HFFc6 (cell line): ENCODE measurements at regions not wholly inside any gene's neighbourhood (a gene's known extent, or its start where the extent isn't known, plus 50 kb on each side); places are given as distances from the start of the nearest gene placed in this dataset.

Experiments used
- DNase-seq: peaks from one replicate; pipeline ENCODE4 v3.0.0-alpha.2; 2018
- H3K27ac Mint-ChIP-seq: 2 replicates; pipeline ENCODE4 v1.8.0; 2020; ENCODE audit warnings: mild to moderate bottlenecking, mixed read lengths
- H3K27me3 Mint-ChIP-seq: 2 replicates; pipeline ENCODE4 v1.8.0; 2021; ENCODE audit warnings: mild to moderate bottlenecking, moderate library complexity, mixed read lengths; ENCODE audit not compliant: insufficient read depth
- H3K36me3 Mint-ChIP-seq: 2 replicates; pipeline ENCODE4 v1.8.0; 2021; ENCODE audit warnings: low read depth, mixed read lengths
- H3K4me1 Mint-ChIP-seq: 2 replicates; pipeline ENCODE4 v1.8.0; 2020; ENCODE audit warnings: low read depth, mixed read lengths
- H3K4me3 Mint-ChIP-seq: 2 replicates; pipeline ENCODE4 v1.8.0; 2020; ENCODE audit warnings: mild to moderate bottlenecking, moderate library complexity, mixed read lengths
- H3K9me3 Mint-ChIP-seq: 2 replicates; pipeline ENCODE4 v1.8.0; 2020; ENCODE audit warnings: mild to moderate bottlenecking, mixed read lengths
- TF ChIP-seq, protein P1 (sequence below): fragments of 200-600 bp; sonication (generic); IDR thresholded peaks from 2 replicates; pipeline ENCODE4 v1.5.0; 2021; ENCODE audit warnings: antibody characterized with exemption, mild to moderate bottlenecking

DNA sequence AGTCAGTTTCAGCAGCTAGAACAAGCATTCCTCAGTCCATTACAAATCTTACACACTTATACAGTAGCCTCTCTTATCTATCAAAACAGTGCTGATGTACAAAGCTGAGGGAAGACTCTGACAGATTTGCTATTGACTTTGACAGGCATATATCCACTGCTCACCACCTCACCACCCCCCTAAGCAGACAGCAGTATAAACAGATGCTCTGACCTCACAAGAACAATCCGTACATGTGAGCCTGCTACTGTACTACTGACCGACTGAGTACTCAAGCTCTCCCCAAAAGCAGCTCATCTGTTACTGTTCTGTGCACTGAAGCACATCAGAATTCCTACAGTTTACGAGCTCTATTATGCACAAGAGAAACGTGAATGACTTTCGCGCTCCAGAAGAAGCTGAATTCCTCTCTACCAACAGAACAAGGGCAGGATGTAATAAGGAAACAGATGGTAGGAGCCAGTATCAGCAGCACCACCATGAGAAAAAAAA is 95.6 kb upstream of the PDE1A start:
- H3K4me3 Mint-ChIP-seq, result peak overlapping the region; percentile 80
- peaks cover 38% of the 10 kb centered on the region for H3K4me1 Mint-ChIP-seq
- DNase-seq, result peak; percentile 32
- no peaks in the 10 kb centered on the region for H3K9me3 Mint-ChIP-seq
- H3K27me3 Mint-ChIP-seq, result no peaks in the 10 kb centered on the region
- H3K27ac Mint-ChIP-seq, result peak overlapping the region; percentile 53; the same call in 1 of the 2 replicates
- TF ChIP-seq, protein P1, sequence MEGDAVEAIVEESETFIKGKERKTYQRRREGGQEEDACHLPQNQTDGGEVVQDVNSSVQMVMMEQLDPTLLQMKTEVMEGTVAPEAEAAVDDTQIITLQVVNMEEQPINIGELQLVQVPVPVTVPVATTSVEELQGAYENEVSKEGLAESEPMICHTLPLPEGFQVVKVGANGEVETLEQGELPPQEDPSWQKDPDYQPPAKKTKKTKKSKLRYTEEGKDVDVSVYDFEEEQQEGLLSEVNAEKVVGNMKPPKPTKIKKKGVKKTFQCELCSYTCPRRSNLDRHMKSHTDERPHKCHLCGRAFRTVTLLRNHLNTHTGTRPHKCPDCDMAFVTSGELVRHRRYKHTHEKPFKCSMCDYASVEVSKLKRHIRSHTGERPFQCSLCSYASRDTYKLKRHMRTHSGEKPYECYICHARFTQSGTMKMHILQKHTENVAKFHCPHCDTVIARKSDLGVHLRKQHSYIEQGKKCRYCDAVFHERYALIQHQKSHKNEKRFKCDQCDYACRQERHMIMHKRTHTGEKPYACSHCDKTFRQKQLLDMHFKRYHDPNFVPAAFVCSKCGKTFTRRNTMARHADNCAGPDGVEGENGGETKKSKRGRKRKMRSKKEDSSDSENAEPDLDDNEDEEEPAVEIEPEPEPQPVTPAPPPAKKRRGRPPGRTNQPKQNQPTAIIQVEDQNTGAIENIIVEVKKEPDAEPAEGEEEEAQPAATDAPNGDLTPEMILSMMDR, result no peak
- no peaks in the 10 kb centered on the region for H3K36me3 Mint-ChIP-seq

- Mint-ChIP-seq H3K27me3 (no peaks in the 10 kb centered on the region), H3K27ac (no peak overlapping the region), H3K36me3 (peaks cover 4% of the 10 kb centered on the region; the same call in 1 of the 2 replicates), H3K4me3 (peak overlapping the region; percentile 80), H3K9me3 (no peaks in the 10 kb centered on the region), H3K4me1 (peaks cover 43% of the 10 kb centered on the region)
- no peak for DNase-seq
- TF ChIP-seq, protein P1, result no peak
Measured at GRCh38 chr2:182522972-182523473, 96.2 kb upstream of the PDE1A start.

DNA sequence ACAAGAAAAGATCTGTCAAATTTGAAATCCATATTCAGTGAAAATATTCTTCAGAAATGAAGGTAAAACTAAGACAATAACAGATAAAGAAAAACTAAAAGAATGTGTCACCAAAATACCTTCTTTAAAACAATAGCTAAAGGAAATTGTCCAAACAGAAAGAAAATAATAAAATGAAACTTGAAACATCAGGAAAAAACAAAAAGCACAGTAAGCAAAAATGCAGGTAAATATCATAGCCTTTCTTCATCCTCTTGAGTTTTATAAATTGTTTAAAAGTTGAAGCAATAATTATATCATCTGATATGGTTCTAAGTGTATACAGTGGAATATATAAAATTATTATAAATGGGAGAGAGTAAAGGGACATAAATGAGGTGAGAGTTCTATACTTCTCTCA is 103.8 kb upstream of the PDE1A start:
- no peaks in the 10 kb centered on the region for H3K27me3 Mint-ChIP-seq
- TF ChIP-seq, protein P1, result no peak
- H3K9me3 Mint-ChIP-seq, result no peaks in the 10 kb centered on the region
- DNase-seq, result no peak
- H3K4me1 Mint-ChIP-seq, result peaks cover 29% of the 10 kb centered on the region
- no peak overlapping the region for H3K27ac Mint-ChIP-seq
- H3K4me3 Mint-ChIP-seq, result no peak overlapping the region
- peaks cover 13% of the 10 kb centered on the region for H3K36me3 Mint-ChIP-seq

DNA sequence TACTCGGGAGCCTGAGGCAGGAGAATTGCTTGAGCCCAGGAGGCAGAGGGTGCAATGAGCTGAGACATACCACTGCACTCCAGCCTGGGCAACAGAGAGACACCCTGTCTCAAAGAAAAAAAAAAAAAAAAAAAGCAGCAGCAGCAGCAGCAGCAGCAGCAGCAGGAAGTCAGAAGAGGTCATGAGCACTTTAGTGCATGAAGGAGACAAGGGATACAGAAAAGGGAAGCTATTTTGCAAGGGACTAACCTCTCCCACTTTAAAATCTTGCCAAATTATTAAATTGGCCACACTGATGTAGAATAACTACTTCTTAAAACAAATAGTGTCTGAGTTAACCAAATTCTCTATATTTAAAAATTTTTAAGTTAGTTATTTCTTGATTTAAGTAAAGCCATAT is 113.4 kb upstream of the PDE1A start:
- Mint-ChIP-seq H3K27me3 (no peaks in the 10 kb centered on the region), H3K9me3 (no peaks in the 10 kb centered on the region), H3K4me3 (no peak overlapping the region), H3K36me3 (no peaks in the 10 kb centered on the region), H3K4me1 (peaks cover 23% of the 10 kb centered on the region), H3K27ac (no peak overlapping the region)
- TF ChIP-seq, protein P1, result no peak
- no peak for DNase-seq

- DNase-seq, result no peak
- Mint-ChIP-seq H3K27me3 (no peaks in the 10 kb centered on the region), H3K36me3 (no peaks in the 10 kb centered on the region), H3K4me3 (no peak overlapping the region), H3K9me3 (no peaks in the 10 kb centered on the region), H3K4me1 (peaks cover 32% of the 10 kb centered on the region), H3K27ac (no peak overlapping the region)
- TF ChIP-seq, protein P1, result no peak
Measured at GRCh38 chr2:182541268-182541667, 114.4 kb upstream of the PDE1A start.
